WTC11 (cell line): ENCODE measurements at regions not wholly inside any gene's neighbourhood (a gene's known extent, or its start where the extent isn't known, plus 50 kb on each side); places are given as distances from the start of the nearest gene placed in this dataset.
A peak's percentile ranks its signal among the peaks of the same experiment; 100 is the strongest.

Experiments
- ATAC-seq: fragments of 200-7000 bp; cut with Tn5 transposase; 2 replicates; pipeline ENCODE4 v1.10.0; 2021; ENCODE audit warnings: mild to moderate bottlenecking, moderate library complexity
- CTCF ChIA-PET: fragments of 300-600 bp; sonication (Branson Sonifier 250); formaldehyde crosslinking; loops from one replicate; lab custom pipeline; 2021; ENCODE audit warnings: antibody characterized with exemption; lab: Charles Lee
- POLR2A ChIA-PET: fragments of 350-600 bp; sonication (Branson Sonifier 250); formaldehyde crosslinking; loops from one replicate; lab custom pipeline; 2021; ENCODE audit warnings: antibody characterized with exemption; lab: Charles Lee
- DNase-seq: peaks from one replicate; pipeline ENCODE4 v3.0.0; 2021; ENCODE audit warnings: low spot score
- H3K27ac Mint-ChIP-seq: 2 replicates; pipeline ENCODE4 v1.8.0; 2021; ENCODE audit warnings: mixed read lengths
- H3K27me3 Mint-ChIP-seq: 2 replicates; pipeline ENCODE4 v1.8.0; 2021; ENCODE audit warnings: low read depth, mild to moderate bottlenecking, moderate library complexity, mixed read lengths
- H3K36me3 Mint-ChIP-seq: 2 replicates; pipeline ENCODE4 v1.8.0; 2021; ENCODE audit warnings: mixed read lengths
- H3K4me1 Mint-ChIP-seq: 2 replicates; pipeline ENCODE4 v1.8.0; 2022; ENCODE audit warnings: mixed read lengths
- H3K4me3 Mint-ChIP-seq: 2 replicates; pipeline ENCODE4 v1.8.0; 2021; ENCODE audit warnings: mild to moderate bottlenecking, moderate library complexity, mixed read lengths
- H3K9me3 Mint-ChIP-seq: 2 replicates; pipeline ENCODE4 v1.8.0; 2021; ENCODE audit warnings: mixed read lengths
- ETV6 ChIP-seq: sonication (generic); formaldehyde crosslinking; IDR thresholded peaks from 2 replicates; pipeline ENCODE4 v1.8.1; 2022; ENCODE audit warnings: mild to moderate bottlenecking, missing genetic modification reagents
- JAZF1 ChIP-seq: fragments of 250-450 bp; sonication (Bioruptor Pico); IDR thresholded peaks from 2 replicates; pipeline ENCODE4 v1.9.0; 2021; ENCODE audit warnings: moderate library complexity, mild to moderate bottlenecking, inconsistent platforms
- KAT7 ChIP-seq: sonication (generic); formaldehyde crosslinking; IDR thresholded peaks from 2 replicates; pipeline ENCODE4 v1.8.1; 2023; ENCODE audit warnings: missing genetic modification reagents, mild to moderate bottlenecking, borderline replicate concordance
- NFYB ChIP-seq: sonication (generic); formaldehyde crosslinking; conservative IDR thresholded peaks from 2 replicates; pipeline ENCODE4 v1.8.0; 2022; ENCODE audit warnings: low read depth, missing genetic modification reagents
- NR3C1 ChIP-seq: sonication (generic); formaldehyde crosslinking; conservative IDR thresholded peaks from 2 replicates; pipeline ENCODE4 v1.8.1; 2023; ENCODE audit warnings: low read depth, mild to moderate bottlenecking, missing genetic modification reagents
- OVOL2 ChIP-seq: fragments of 250-450 bp; sonication (Bioruptor Pico); IDR thresholded peaks from 2 replicates; pipeline ENCODE4 v1.9.0; 2021; ENCODE audit warnings: mild to moderate bottlenecking, borderline replicate concordance
- RORB ChIP-seq: fragments of 250-450 bp; sonication (Bioruptor Pico); IDR thresholded peaks from 2 replicates; pipeline ENCODE4 v1.9.0; 2021; ENCODE audit warnings: mild to moderate bottlenecking
- TEAD1 ChIP-seq: sonication (generic); formaldehyde crosslinking; IDR thresholded peaks from 2 replicates; pipeline ENCODE4 v1.8.0; 2022; ENCODE audit warnings: mild to moderate bottlenecking, missing genetic modification reagents
- TP53 ChIP-seq: sonication (generic); formaldehyde crosslinking; IDR thresholded peaks from 2 replicates; pipeline ENCODE4 v1.8.1; 2023; ENCODE audit warnings: mild to moderate bottlenecking, missing genetic modification reagents
- ZNF219 ChIP-seq: sonication (generic); formaldehyde crosslinking; IDR thresholded peaks from 2 replicates; pipeline ENCODE4 v1.8.0; 2023; ENCODE audit warnings: missing genetic modification reagents, mild to moderate bottlenecking, borderline replicate concordance
- ZNF317 ChIP-seq: sonication (generic); formaldehyde crosslinking; IDR thresholded peaks from 2 replicates; pipeline ENCODE4 v1.8.1; 2023; ENCODE audit warnings: low read depth, mild to moderate bottlenecking, moderate library complexity, missing genetic modification reagents, borderline replicate concordance
- TF ChIP-seq, protein P1 (sequence below): sonication (generic); formaldehyde crosslinking; IDR thresholded peaks from 2 replicates; pipeline ENCODE4 v1.8.0; 2022; ENCODE audit warnings: mild to moderate bottlenecking, missing genetic modification reagents
- TF ChIP-seq, protein P2 (sequence below): sonication (generic); formaldehyde crosslinking; IDR thresholded peaks from 2 replicates; pipeline ENCODE4 v1.8.0; 2022; ENCODE audit warnings: missing genetic modification reagents
- TF ChIP-seq, protein P3 (sequence below): fragments of 250-450 bp; sonication (Bioruptor Pico); conservative IDR thresholded peaks from 2 replicates; pipeline ENCODE4 v1.9.0; 2021; ENCODE audit warnings: mild to moderate bottlenecking
- TF ChIP-seq, protein P4 (sequence below): sonication (generic); formaldehyde crosslinking; IDR thresholded peaks from 2 replicates; pipeline ENCODE4 v1.8.1; 2022; ENCODE audit warnings: low read depth, mild to moderate bottlenecking, moderate library complexity, missing genetic modification reagents, borderline replicate concordance
- TF ChIP-seq, protein P5 (sequence below): sonication (generic); formaldehyde crosslinking; IDR thresholded peaks from 2 replicates; pipeline ENCODE4 v1.8.0; 2023; ENCODE audit warnings: missing genetic modification reagents
- TF ChIP-seq, protein P6 (sequence below): fragments of 250-450 bp; sonication (Bioruptor Pico); IDR thresholded peaks from 2 replicates; pipeline ENCODE4 v1.9.0; 2021; ENCODE audit warnings: mild to moderate bottlenecking
- TF ChIP-seq, protein P7 (sequence below): fragments of 250-450 bp; sonication (Bioruptor Pico); IDR thresholded peaks from 2 replicates; pipeline ENCODE4 v1.9.0; 2021; ENCODE audit warnings: mild to moderate bottlenecking, borderline replicate concordance

DNA sequence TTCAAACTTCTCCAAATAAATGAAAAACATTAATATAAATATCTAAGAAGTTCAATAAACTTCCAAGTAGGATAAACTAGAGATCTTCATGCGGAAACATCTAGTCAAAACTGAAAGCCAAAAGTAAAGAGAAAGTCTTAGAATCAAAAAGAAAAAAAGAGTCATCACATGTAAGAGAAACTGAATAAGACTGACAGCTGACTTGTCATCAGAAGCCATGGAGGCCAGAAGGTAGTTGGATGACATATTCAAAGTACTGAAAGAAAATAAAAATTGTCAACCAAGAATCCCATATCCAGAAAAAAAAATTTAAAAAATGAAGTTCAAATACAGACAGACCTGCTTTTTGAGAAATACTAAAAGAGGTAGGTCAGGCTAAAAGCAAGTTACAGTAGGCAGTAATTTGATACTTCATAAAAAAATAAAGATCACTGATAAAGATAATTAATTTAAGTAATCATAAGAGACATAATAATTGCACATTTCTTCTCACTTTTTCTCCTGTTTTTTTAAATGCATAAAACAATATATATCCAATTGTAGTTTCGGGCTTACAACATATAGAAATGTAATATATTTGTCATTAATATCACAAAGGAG, 327.6 kb upstream of the PCDH9 start:
- H3K27me3 Mint-ChIP-seq: no peaks in the 10 kb centered on the region
- no peak overlapping the region for H3K27ac Mint-ChIP-seq
- H3K4me3 Mint-ChIP-seq: no peak overlapping the region
- TF ChIP-seq OVOL2 (CRISPR knock-in tag) (no peak), ZNF317 (CRISPR knock-in tag) (peak; percentile 96), TP53 (CRISPR knock-in tag) (no peak), ETV6 (no peak), NR3C1 (CRISPR knock-in tag) (no peak), KAT7 (CRISPR knock-in tag) (no peak)
- TF ChIP-seq, protein P1, sequence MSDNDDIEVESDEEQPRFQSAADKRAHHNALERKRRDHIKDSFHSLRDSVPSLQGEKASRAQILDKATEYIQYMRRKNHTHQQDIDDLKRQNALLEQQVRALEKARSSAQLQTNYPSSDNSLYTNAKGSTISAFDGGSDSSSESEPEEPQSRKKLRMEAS (CRISPR knock-in tag): no peak
- TF ChIP-seq, protein P2, sequence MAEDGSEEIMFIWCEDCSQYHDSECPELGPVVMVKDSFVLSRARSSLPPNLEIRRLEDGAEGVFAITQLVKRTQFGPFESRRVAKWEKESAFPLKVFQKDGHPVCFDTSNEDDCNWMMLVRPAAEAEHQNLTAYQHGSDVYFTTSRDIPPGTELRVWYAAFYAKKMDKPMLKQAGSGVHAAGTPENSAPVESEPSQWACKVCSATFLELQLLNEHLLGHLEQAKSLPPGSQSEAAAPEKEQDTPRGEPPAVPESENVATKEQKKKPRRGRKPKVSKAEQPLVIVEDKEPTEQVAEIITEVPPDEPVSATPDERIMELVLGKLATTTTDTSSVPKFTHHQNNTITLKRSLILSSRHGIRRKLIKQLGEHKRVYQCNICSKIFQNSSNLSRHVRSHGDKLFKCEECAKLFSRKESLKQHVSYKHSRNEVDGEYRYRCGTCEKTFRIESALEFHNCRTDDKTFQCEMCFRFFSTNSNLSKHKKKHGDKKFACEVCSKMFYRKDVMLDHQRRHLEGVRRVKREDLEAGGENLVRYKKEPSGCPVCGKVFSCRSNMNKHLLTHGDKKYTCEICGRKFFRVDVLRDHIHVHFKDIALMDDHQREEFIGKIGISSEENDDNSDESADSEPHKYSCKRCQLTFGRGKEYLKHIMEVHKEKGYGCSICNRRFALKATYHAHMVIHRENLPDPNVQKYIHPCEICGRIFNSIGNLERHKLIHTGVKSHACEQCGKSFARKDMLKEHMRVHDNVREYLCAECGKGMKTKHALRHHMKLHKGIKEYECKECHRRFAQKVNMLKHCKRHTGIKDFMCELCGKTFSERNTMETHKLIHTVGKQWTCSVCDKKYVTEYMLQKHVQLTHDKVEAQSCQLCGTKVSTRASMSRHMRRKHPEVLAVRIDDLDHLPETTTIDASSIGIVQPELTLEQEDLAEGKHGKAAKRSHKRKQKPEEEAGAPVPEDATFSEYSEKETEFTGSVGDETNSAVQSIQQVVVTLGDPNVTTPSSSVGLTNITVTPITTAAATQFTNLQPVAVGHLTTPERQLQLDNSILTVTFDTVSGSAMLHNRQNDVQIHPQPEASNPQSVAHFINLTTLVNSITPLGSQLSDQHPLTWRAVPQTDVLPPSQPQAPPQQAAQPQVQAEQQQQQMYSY (CRISPR knock-in tag): no peak
- no peak for DNase-seq
- H3K36me3 Mint-ChIP-seq: peaks cover 7% of the 10 kb centered on the region
- no peak for ATAC-seq
- POLR2A ChIA-PET: no interaction called here
- H3K9me3 Mint-ChIP-seq: peaks cover 24% of the 10 kb centered on the region
- CTCF ChIA-PET: no interaction called here
- H3K4me1 Mint-ChIP-seq: no peaks in the 10 kb centered on the region

DNA sequence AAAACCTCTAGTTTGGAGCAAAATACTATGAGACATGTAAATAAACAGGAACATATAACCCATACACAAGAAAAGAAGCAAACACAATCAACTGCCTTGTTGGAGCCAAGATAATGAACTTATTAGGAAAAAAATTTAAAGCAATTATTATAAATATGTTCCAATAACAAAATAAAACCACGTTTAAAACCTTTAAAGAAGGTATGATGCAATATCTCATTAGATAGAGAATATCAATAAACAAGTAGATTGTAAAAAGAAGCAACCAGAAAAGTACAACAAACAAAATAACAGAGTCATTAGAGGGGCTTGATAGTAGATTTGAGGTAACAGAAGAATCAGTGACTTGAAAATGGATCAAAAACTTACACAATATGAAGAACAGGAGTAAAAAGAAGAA, 327.0 kb upstream of the PCDH9 start:
- peaks cover 24% of the 10 kb centered on the region for H3K9me3 Mint-ChIP-seq
- H3K36me3 Mint-ChIP-seq: peaks cover 7% of the 10 kb centered on the region
- H3K27ac Mint-ChIP-seq: no peak overlapping the region
- H3K27me3 Mint-ChIP-seq: no peaks in the 10 kb centered on the region
- no peaks in the 10 kb centered on the region for H3K4me1 Mint-ChIP-seq
- CTCF ChIA-PET: no interaction called here
- H3K4me3 Mint-ChIP-seq: no peak overlapping the region
- ATAC-seq (no peak), DNase-seq (no peak)
- POLR2A ChIA-PET: no interaction called here
- TF ChIP-seq TEAD1 (CRISPR knock-in tag) (no peak), JAZF1 (CRISPR knock-in tag) (no peak), TP53 (CRISPR knock-in tag) (no peak), NFYB (CRISPR knock-in tag) (no peak), RORB (CRISPR knock-in tag) (no peak), ZNF219 (no peak)
- TF ChIP-seq, protein P3, sequence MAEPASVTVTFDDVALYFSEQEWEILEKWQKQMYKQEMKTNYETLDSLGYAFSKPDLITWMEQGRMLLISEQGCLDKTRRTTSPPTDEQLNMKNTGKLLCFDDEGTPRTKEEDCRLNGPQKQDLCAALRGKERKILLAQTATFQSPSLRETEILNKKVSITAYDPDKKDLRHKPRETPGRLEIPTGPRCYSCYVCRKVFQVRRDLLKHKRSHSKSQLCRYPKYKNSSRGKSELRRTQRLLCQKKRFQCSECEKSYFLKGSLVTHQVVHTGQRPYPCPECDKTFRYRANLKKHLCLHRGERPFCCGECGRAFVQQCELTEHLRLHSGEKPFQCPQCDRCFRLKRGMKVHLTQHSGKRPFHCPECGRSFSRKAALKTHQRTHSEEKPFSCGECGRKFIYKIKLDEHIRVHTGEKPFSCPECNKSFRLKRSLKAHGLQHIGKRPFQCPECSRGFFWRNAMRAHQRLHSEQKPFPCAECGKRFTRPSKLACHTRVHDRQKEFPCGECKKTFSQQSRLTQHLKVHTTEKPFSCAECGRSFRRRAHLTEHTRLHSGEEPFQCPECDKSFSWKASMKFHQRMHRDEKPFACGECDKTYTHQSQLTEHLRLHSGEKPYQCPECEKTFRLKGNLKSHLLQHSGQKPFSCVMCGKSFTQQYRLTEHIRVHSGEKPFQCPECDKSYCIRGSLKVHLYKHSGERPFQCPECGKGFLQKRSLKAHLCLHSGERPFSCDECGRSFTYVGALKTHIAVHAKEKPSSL (CRISPR knock-in tag): no peak
- TF ChIP-seq, protein P4, sequence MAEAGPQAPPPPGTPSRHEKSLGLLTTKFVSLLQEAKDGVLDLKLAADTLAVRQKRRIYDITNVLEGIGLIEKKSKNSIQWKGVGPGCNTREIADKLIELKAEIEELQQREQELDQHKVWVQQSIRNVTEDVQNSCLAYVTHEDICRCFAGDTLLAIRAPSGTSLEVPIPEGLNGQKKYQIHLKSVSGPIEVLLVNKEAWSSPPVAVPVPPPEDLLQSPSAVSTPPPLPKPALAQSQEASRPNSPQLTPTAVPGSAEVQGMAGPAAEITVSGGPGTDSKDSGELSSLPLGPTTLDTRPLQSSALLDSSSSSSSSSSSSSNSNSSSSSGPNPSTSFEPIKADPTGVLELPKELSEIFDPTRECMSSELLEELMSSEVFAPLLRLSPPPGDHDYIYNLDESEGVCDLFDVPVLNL (CRISPR knock-in tag): no peak
- TF ChIP-seq, protein P5, sequence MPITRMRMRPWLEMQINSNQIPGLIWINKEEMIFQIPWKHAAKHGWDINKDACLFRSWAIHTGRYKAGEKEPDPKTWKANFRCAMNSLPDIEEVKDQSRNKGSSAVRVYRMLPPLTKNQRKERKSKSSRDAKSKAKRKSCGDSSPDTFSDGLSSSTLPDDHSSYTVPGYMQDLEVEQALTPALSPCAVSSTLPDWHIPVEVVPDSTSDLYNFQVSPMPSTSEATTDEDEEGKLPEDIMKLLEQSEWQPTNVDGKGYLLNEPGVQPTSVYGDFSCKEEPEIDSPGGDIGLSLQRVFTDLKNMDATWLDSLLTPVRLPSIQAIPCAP: no peak
- TF ChIP-seq, protein P6, sequence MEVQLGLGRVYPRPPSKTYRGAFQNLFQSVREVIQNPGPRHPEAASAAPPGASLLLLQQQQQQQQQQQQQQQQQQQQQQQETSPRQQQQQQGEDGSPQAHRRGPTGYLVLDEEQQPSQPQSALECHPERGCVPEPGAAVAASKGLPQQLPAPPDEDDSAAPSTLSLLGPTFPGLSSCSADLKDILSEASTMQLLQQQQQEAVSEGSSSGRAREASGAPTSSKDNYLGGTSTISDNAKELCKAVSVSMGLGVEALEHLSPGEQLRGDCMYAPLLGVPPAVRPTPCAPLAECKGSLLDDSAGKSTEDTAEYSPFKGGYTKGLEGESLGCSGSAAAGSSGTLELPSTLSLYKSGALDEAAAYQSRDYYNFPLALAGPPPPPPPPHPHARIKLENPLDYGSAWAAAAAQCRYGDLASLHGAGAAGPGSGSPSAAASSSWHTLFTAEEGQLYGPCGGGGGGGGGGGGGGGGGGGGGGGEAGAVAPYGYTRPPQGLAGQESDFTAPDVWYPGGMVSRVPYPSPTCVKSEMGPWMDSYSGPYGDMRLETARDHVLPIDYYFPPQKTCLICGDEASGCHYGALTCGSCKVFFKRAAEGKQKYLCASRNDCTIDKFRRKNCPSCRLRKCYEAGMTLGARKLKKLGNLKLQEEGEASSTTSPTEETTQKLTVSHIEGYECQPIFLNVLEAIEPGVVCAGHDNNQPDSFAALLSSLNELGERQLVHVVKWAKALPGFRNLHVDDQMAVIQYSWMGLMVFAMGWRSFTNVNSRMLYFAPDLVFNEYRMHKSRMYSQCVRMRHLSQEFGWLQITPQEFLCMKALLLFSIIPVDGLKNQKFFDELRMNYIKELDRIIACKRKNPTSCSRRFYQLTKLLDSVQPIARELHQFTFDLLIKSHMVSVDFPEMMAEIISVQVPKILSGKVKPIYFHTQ (CRISPR knock-in tag): no peak
- TF ChIP-seq, protein P7, sequence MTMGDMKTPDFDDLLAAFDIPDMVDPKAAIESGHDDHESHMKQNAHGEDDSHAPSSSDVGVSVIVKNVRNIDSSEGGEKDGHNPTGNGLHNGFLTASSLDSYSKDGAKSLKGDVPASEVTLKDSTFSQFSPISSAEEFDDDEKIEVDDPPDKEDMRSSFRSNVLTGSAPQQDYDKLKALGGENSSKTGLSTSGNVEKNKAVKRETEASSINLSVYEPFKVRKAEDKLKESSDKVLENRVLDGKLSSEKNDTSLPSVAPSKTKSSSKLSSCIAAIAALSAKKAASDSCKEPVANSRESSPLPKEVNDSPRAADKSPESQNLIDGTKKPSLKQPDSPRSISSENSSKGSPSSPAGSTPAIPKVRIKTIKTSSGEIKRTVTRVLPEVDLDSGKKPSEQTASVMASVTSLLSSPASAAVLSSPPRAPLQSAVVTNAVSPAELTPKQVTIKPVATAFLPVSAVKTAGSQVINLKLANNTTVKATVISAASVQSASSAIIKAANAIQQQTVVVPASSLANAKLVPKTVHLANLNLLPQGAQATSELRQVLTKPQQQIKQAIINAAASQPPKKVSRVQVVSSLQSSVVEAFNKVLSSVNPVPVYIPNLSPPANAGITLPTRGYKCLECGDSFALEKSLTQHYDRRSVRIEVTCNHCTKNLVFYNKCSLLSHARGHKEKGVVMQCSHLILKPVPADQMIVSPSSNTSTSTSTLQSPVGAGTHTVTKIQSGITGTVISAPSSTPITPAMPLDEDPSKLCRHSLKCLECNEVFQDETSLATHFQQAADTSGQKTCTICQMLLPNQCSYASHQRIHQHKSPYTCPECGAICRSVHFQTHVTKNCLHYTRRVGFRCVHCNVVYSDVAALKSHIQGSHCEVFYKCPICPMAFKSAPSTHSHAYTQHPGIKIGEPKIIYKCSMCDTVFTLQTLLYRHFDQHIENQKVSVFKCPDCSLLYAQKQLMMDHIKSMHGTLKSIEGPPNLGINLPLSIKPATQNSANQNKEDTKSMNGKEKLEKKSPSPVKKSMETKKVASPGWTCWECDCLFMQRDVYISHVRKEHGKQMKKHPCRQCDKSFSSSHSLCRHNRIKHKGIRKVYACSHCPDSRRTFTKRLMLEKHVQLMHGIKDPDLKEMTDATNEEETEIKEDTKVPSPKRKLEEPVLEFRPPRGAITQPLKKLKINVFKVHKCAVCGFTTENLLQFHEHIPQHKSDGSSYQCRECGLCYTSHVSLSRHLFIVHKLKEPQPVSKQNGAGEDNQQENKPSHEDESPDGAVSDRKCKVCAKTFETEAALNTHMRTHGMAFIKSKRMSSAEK (CRISPR knock-in tag): no peak
